22Rv1 (cell line): ENCODE measurements at regions not wholly inside any gene's neighbourhood (a gene's known extent, or its start where the extent isn't known, plus 50 kb on each side); places are given as distances from the start of the nearest gene placed in this dataset.

ENCODE experiments used
- H3K27ac ChIP-seq: fragments of 450-650 bp; 2 replicates; pipeline ENCODE4 v1.5.1; 2017
- CTCF ChIP-seq: fragments of 450-650 bp; IDR thresholded peaks from 2 replicates; pipeline ENCODE4 v1.5.1; 2017; ENCODE audit warnings: mild to moderate bottlenecking
- ZFX ChIP-seq: fragments of 450-650 bp; IDR thresholded peaks from 2 replicates; pipeline ENCODE4 v1.6.1; 2017; ENCODE audit warnings: antibody characterized with exemption, borderline replicate concordance

- TF ChIP-seq CTCF = no peak
- no peak for TF ChIP-seq ZFX
- H3K27ac ChIP-seq = no peak overlapping the region
These were observed 680.8 kb downstream of the DNAH5 start for GRCh38 chr5:13263701-13264100.

- no peak for TF ChIP-seq CTCF
- TF ChIP-seq ZFX = no peak
- H3K27ac ChIP-seq = no peak overlapping the region
These were observed 691.4 kb downstream of the DNAH5 start for GRCh38 chr5:13253111-13253510.

GRCh38 chr5:13252699-13253098, 691.8 kb downstream of the DNAH5 start:
- TF ChIP-seq CTCF (no peak), ZFX (no peak)
- H3K27ac ChIP-seq = no peak overlapping the region

GRCh38 chr5:13251623-13252376, 692.7 kb downstream of the DNAH5 start:
- no peak for TF ChIP-seq ZFX
- TF ChIP-seq CTCF = no peak
- no peak overlapping the region for H3K27ac ChIP-seq

- H3K27ac ChIP-seq = peak overlapping the region; percentile 61
- peak; percentile 83 for TF ChIP-seq CTCF
- no peak for TF ChIP-seq ZFX
These were observed 693.8 kb downstream of the DNAH5 start for GRCh38 chr5:13250464-13251291.

GRCh38 chr5:13249854-13250253, 694.6 kb downstream of the DNAH5 start:
- peak overlapping the region; percentile 61 for H3K27ac ChIP-seq
- TF ChIP-seq ZFX (no peak), CTCF (no peak)

GRCh38 chr5:13248253-13248652, 696.2 kb downstream of the DNAH5 start:
- no peak overlapping the region for H3K27ac ChIP-seq

More at GRCh38 chr5:13248253-13248652, 696.2 kb downstream of the DNAH5 start:
- no peak for TF ChIP-seq ZFX
- TF ChIP-seq CTCF = no peak
